SK-N-SH treated with all-trans-retinoic acid at 6 μM for 48 hours (cell line): ENCODE measurements at regions not wholly inside any gene's neighbourhood (a gene's known extent, or its start where the extent isn't known, plus 50 kb on each side); places are given as distances from the start of the nearest gene placed in this dataset.

Experiments used
- CREB5 ChIP-seq: fragments of 250-450 bp; sonication (Bioruptor Pico); IDR thresholded peaks from 2 replicates; pipeline ENCODE4 v1.5.1; 2020; ENCODE audit warnings: low read depth, mild to moderate bottlenecking, moderate library complexity
- ESRRG ChIP-seq: fragments of 250-450 bp; sonication (Bioruptor Pico); IDR thresholded peaks from 2 replicates; pipeline ENCODE4 v1.6.1; 2021; ENCODE audit warnings: mild to moderate bottlenecking
- ISL1 ChIP-seq: fragments of 250-450 bp; sonication (Bioruptor Pico); IDR thresholded peaks from 2 replicates; pipeline ENCODE4 v2.1.2; 2022; ENCODE audit warnings: mild to moderate bottlenecking, moderate library complexity
- OSR1 ChIP-seq: fragments of 250-450 bp; sonication (Bioruptor Pico); IDR thresholded peaks from 2 replicates; pipeline ENCODE4 v1.8.0; 2022; ENCODE audit warnings: moderate library complexity, mild to moderate bottlenecking, inconsistent platforms
- PATZ1 ChIP-seq: fragments of 250-450 bp; sonication (Bioruptor Pico); IDR thresholded peaks from 2 replicates; pipeline ENCODE4 v1.8.0; 2020; ENCODE audit warnings: mild to moderate bottlenecking, moderate library complexity, borderline replicate concordance
- RARB ChIP-seq: fragments of 250-450 bp; sonication (Bioruptor Pico); IDR thresholded peaks from 2 replicates; pipeline ENCODE4 v1.8.0; 2021; ENCODE audit warnings: mild to moderate bottlenecking, moderate library complexity
- TSHZ2 ChIP-seq: fragments of 250-450 bp; sonication (Bioruptor Pico); IDR thresholded peaks from 2 replicates; pipeline ENCODE4 v1.5.0; 2020; ENCODE audit warnings: mild to moderate bottlenecking, moderate library complexity
- ZFP30 ChIP-seq: fragments of 450-650 bp; formaldehyde crosslinking; IDR thresholded peaks from 2 replicates; pipeline ENCODE4 v1.5.0; 2022; ENCODE audit warnings: mild to moderate bottlenecking, moderate library complexity
- ZNF565 ChIP-seq: fragments of 450-650 bp; formaldehyde crosslinking; conservative IDR thresholded peaks from 2 replicates; pipeline ENCODE4 v1.5.0; 2020; ENCODE audit warnings: low read depth, mild to moderate bottlenecking, moderate library complexity

- no peak for TF ChIP-seq TSHZ2 (CRISPR knock-in tag)
- TF ChIP-seq RARB, result no peak
- no peak for TF ChIP-seq ZNF565 (CRISPR knock-in tag)
- no peak for TF ChIP-seq ESRRG
- TF ChIP-seq OSR1 (CRISPR knock-in tag), result no peak
- no peak for TF ChIP-seq ISL1 (CRISPR knock-in tag)
- TF ChIP-seq PATZ1 (CRISPR knock-in tag), result no peak
- TF ChIP-seq ZFP30 (CRISPR knock-in tag), result no peak
- TF ChIP-seq CREB5, result no peak
These were observed 291.2 kb upstream of the MEOX2 start for GRCh38 chr7:15977663-15978062.
